ENCODE measurements at regions not wholly inside any gene's neighbourhood (a gene's known extent, or its start where the extent isn't known, plus 50 kb on each side); places are given as distances from the start of the nearest gene placed in this dataset.
"Not testable (repeated sequence)": the region's sequence is repeated elsewhere in the genome, so short reads cannot be mapped to it uniquely, and the experiment has no call there.

GRCh38 chr5:162811071-162811470, 626.3 kb upstream of the CCNG1 start:
- no peak overlapping the region for H3K4me3 ChIP-seq (ENCODE audit: low read depth, low read length)
- no peak for TF ChIP-seq CTCF (IDR thresholded peaks at IDR 0.05; ENCODE audit: insufficient read depth, low read length)
- no peak for DNase-seq (ENCODE audit: low read depth)

DNA sequence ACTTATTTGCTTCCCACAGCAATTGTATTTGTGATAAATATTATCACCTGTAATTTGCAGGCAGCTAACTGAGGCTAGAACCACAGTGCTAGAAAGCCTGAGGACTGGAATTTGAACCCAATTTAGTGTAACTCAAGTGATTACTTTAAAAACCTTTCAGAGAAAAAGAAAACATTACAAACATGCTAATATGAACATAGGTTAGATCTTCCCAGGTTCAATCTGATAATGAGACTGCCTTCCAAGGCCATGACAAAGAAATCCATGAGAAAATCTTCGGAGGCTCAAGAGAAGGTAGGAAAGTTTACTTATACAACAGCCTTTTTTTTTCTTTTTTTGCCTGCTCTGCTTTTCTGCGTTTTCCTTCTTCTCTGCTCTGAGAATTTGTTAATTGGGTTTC, 620.6 kb upstream of the CCNG1 start:
- H3K4me3 ChIP-seq (ENCODE audit: low read depth, low read length), result no peak overlapping the region
- no peak for TF ChIP-seq CTCF (IDR thresholded peaks at IDR 0.05; ENCODE audit: insufficient read depth, low read length)
- no peak for DNase-seq (ENCODE audit: low read depth)

DNA sequence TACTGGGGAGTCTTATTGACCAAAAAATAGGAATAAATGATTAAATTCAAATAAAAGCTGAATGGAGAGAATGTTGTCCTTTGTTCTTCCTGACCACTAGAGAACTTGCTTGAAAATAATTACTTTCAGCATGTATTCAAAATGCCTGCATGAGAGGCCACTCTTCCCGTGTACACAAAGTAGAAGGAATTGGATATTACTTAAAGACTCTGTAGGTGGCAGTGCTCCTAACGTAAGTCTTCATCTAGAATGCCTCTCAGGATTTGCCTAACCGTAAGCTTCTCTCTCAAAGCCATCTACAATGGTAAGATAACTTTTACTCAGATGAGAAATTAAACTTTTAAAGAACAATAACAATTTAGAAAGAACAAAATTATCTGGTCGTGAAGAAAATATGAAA, 620.0 kb upstream of the CCNG1 start:
- H3K4me3 ChIP-seq (ENCODE audit: low read depth, low read length), result no peak overlapping the region
- TF ChIP-seq CTCF (IDR thresholded peaks at IDR 0.05; ENCODE audit: insufficient read depth, low read length), result no peak
- DNase-seq (ENCODE audit: low read depth), result no peak

DNA sequence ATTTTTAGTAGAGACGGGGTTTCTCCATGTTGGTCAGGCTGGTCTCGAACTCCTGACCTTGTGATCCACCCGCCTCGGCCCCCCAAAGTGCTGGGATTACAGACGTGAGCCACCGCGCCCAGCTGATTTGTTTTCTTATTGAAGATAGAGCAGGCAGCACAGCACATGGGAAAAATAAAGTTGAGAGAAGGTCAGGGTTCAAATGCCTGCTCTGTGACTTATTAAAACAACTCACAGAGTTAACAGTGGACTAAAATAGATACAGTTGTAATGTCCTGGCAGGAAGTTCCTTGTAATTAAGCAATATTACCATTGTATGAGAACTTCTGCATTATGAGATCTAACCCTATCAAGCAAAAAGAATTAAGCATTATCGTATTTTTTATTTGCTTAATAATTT, 615.7 kb upstream of the CCNG1 start:
- not testable (repeated sequence) for DNase-seq (ENCODE audit: low read depth)

DNA sequence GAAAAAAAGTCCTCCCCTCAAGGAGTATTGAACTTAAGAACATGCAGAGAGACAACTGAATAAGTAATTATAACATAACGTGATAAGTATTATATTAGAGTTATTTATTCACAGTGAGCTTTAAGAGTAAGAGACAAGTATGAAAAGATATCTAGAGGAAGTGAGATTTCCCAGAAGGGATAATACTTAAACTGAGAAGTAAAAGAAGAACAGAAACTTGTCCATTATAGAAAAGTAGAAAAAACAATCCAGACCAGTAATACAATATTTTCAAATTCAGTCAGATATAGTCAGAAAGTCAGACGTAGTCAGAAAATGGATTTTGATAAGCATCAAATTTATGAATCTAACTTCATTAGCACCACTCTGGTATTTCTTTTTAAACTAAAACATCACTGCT, 613.0 kb upstream of the CCNG1 start:
- TF ChIP-seq CTCF (IDR thresholded peaks at IDR 0.05; ENCODE audit: insufficient read depth, low read length), result no peak
- no peak overlapping the region for H3K4me3 ChIP-seq (ENCODE audit: low read depth, low read length)
- DNase-seq (ENCODE audit: low read depth), result no peak

More for the DNA sequence above, 615.7 kb upstream of the CCNG1 start:
- not testable (repeated sequence) for H3K4me3 ChIP-seq (ENCODE audit: low read depth, low read length)

- H3K4me3 ChIP-seq (ENCODE audit: low read depth, low read length), result no peak overlapping the region
- TF ChIP-seq CTCF (IDR thresholded peaks at IDR 0.05; ENCODE audit: insufficient read depth, low read length), result no peak
- DNase-seq (ENCODE audit: low read depth), result no peak
These were observed 600.2 kb upstream of the CCNG1 start for GRCh38 chr5:162837155-162837554.

DNA sequence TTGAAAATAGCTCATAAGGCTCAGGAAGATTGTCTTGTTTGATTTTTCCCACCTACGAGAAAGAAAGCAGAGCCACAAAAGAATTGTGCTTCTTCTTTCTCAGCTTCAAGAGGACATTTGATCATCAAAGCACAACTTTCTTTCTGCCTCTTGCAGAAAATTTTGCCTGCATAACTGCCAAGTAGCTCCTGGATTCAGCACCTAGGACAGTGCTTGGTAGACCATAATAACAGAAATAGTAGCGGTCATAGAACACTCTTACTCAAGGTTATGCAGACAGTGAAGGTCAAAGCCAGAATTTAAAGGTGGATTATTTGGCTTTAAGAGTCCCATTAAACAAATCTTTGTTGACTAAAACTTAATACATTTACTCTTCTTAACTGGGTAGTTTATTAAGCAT, 594.7 kb upstream of the CCNG1 start:
- DNase-seq (ENCODE audit: low read depth), result no peak
- no peak overlapping the region for H3K4me3 ChIP-seq (ENCODE audit: low read depth, low read length)
- TF ChIP-seq CTCF (IDR thresholded peaks at IDR 0.05; ENCODE audit: insufficient read depth, low read length), result no peak
